ENCODE measurements at regions not wholly inside any gene's neighbourhood (a gene's known extent, or its start where the extent isn't known, plus 50 kb on each side); places are given as distances from the start of the nearest gene placed in this dataset.

DNA sequence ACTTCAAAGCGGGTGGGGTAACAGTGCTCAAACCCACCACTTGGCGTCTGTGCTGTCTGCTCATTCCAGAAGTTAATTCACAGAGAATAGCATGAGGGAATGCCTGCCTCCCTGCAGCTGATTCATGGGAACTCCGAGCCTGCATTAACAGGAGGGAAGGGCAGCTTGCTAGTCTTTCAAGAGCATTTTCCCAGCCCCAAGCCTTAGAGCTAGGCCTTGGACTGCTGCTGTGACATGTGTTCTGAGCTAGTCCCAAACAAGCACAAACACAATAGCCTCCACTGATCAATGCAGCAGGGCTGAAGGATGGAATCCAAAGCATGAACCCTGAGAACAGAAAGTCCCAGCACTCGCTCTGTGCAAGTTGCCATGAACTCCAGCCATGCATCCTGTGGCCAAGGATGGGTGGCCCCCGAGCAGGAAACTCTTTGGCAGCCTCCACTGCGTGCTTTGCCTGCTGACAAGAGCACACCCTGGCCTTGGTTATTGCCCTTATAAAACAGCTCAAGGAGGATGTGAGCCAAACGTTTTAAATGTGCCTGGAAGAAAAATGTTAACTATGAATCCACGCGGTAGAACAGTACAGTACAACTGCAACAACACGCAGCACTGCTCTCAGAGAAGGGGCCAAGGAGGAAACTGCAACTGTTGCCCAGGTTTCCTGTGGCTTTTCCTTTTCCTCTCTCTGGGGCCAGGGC is 653.1 kb upstream of the KLF4 start:
- TF ChIP-seq CTCF (tag by site-specific recombination; IDR thresholded peaks at IDR 0.05) (no peak), ZNF311 (tag by site-specific recombination; IDR thresholded peaks at IDR 0.05; ENCODE audit: borderline replicate concordance) (no peak), ZBTB17 (tag by site-specific recombination; IDR thresholded peaks at IDR 0.05) (no peak), ZNF239 (tag by site-specific recombination; IDR thresholded peaks at IDR 0.05) (no peak), ZNF214 (tag by site-specific recombination; IDR thresholded peaks at IDR 0.05; ENCODE audit: borderline replicate concordance) (no peak), ZNF140 (tag by site-specific recombination; IDR thresholded peaks at IDR 0.05) (no peak), ZNF398 (tag by site-specific recombination; IDR thresholded peaks at IDR 0.05) (no peak), SP2 (tag by site-specific recombination; IDR thresholded peaks at IDR 0.05) (no peak), ZNF184 (tag by site-specific recombination; IDR thresholded peaks at IDR 0.05) (no peak)
- TF ChIP-seq, protein P1, sequence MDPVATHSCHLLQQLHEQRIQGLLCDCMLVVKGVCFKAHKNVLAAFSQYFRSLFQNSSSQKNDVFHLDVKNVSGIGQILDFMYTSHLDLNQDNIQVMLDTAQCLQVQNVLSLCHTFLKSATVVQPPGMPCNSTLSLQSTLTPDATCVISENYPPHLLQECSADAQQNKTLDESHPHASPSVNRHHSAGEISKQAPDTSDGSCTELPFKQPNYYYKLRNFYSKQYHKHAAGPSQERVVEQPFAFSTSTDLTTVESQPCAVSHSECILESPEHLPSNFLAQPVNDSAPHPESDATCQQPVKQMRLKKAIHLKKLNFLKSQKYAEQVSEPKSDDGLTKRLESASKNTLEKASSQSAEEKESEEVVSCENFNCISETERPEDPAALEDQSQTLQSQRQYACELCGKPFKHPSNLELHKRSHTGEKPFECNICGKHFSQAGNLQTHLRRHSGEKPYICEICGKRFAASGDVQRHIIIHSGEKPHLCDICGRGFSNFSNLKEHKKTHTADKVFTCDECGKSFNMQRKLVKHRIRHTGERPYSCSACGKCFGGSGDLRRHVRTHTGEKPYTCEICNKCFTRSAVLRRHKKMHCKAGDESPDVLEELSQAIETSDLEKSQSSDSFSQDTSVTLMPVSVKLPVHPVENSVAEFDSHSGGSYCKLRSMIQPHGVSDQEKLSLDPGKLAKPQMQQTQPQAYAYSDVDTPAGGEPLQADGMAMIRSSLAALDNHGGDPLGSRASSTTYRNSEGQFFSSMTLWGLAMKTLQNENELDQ (tag by site-specific recombination; IDR thresholded peaks at IDR 0.05; ENCODE audit: low read depth): no peak
